Loucy (cell line): ENCODE measurements at regions not wholly inside any gene's neighbourhood (a gene's known extent, or its start where the extent isn't known, plus 50 kb on each side); places are given as distances from the start of the nearest gene placed in this dataset.

Source experiments
- H2AFZ ChIP-seq: fragments of 200-600 bp; sonication (generic); 2 replicates; pipeline ENCODE4 v1.6.0; 2016; ENCODE audit warnings: antibody characterized with exemption, mild to moderate bottlenecking, low read length, moderate library complexity
- H3F3A ChIP-seq: fragments of 200-600 bp; 2 replicates; pipeline ENCODE4 v1.6.0; 2016; ENCODE audit warnings: antibody characterized with exemption, low read depth, mild to moderate bottlenecking
- H3K27me3 ChIP-seq: fragments of 200-600 bp; sonication (generic); 2 replicates; pipeline ENCODE4 v1.6.1; 2014; ENCODE audit warnings: low read length, mild to moderate bottlenecking; ENCODE audit not compliant: insufficient read depth, poor library complexity, severe bottlenecking
- H3K36me3 ChIP-seq: fragments of 200-600 bp; sonication (generic); 2 replicates; pipeline ENCODE4 v1.6.1; 2016; ENCODE audit warnings: low read length; ENCODE audit not compliant: insufficient read depth
- H3K4me1 ChIP-seq: fragments of 200-600 bp; sonication (generic); 2 replicates; pipeline ENCODE4 v1.5.1; 2014; ENCODE audit warnings: low read length, mild to moderate bottlenecking; ENCODE audit not compliant: insufficient read depth, poor library complexity, severe bottlenecking
- H3K4me2 ChIP-seq: fragments of 200-600 bp; sonication (generic); 2 replicates; pipeline ENCODE4 v1.6.0; 2014; ENCODE audit warnings: antibody characterized with exemption, low read length, low read depth, mild to moderate bottlenecking; ENCODE audit not compliant: poor library complexity, severe bottlenecking
- H3K4me3 ChIP-seq: fragments of 200-600 bp; sonication (generic); 2 replicates; pipeline ENCODE4 v1.5.1; 2014; ENCODE audit warnings: low read length, mild to moderate bottlenecking, mixed read lengths; ENCODE audit not compliant: poor library complexity, severe bottlenecking
- H3K79me2 ChIP-seq: fragments of 200-600 bp; sonication (generic); 2 replicates; pipeline ENCODE4 v1.6.1; 2014; ENCODE audit warnings: low read length; ENCODE audit not compliant: insufficient read depth
- H3K9ac ChIP-seq: fragments of 200-600 bp; sonication (generic); 2 replicates; pipeline ENCODE4 v1.6.0; 2014; ENCODE audit warnings: mild to moderate bottlenecking, low read depth, low read length, moderate library complexity; ENCODE audit not compliant: poor library complexity, severe bottlenecking
- H3K9me2 ChIP-seq: fragments of 200-600 bp; sonication (generic); replicated peaks from 2 replicates; pipeline ENCODE4 v1.6.1; 2016; ENCODE audit warnings: low read depth, low read length, mixed read lengths
- H3K9me3 ChIP-seq: fragments of 200-600 bp; sonication (generic); 2 replicates; pipeline ENCODE4 v1.6.1; 2014; ENCODE audit warnings: mild to moderate bottlenecking, antibody characterized with exemption, low read length, low read depth; ENCODE audit not compliant: insufficient read depth
- H4K20me1 ChIP-seq: fragments of 200-600 bp; sonication (generic); 2 replicates; pipeline ENCODE4 v1.6.0; 2014; ENCODE audit warnings: antibody characterized with exemption, low read length, mild to moderate bottlenecking; ENCODE audit not compliant: insufficient read depth, poor library complexity, severe bottlenecking
- CTCF ChIP-seq: fragments of 200-600 bp; sonication (generic); conservative IDR thresholded peaks from 2 replicates; pipeline ENCODE4 v1.5.1; 2014; ENCODE audit warnings: mild to moderate bottlenecking, antibody characterized with exemption, low read length
- EZH2phosphoT487 ChIP-seq: fragments of 200-600 bp; IDR thresholded peaks from 2 replicates; pipeline ENCODE4 v1.6.1; 2018; ENCODE audit warnings: antibody characterized with exemption, mild to moderate bottlenecking, moderate library complexity, borderline replicate concordance

- H2AFZ ChIP-seq, result no peak overlapping the region
- no peak for TF ChIP-seq EZH2phosphoT487
- no peak for TF ChIP-seq CTCF
These were observed 392.8 kb upstream of the CNR1 start for GRCh38 chr6:88558981-88559380.

GRCh38 chr6:88556663-88557062 lies 390.5 kb upstream of the CNR1 start:
- Histone ChIP-seq H3K4me1 (no peaks in the 10 kb centered on the region), H3K9me2 (no peaks in the 10 kb centered on the region), H3K9me3 (no peaks in the 10 kb centered on the region), H4K20me1 (no peaks in the 10 kb centered on the region), H3K9ac (no peak overlapping the region), H2AFZ (no peak overlapping the region), H3K79me2 (no peaks in the 10 kb centered on the region), H3F3A (no peaks in the 10 kb centered on the region), H3K4me2 (no peak overlapping the region), H3K4me3 (no peak overlapping the region), H3K27me3 (no peaks in the 10 kb centered on the region), H3K36me3 (no peaks in the 10 kb centered on the region)
- TF ChIP-seq EZH2phosphoT487 (no peak), CTCF (no peak)

More at GRCh38 chr6:88558981-88559380, 392.8 kb upstream of the CNR1 start:
- Histone ChIP-seq H3F3A (no peaks in the 10 kb centered on the region), H3K4me3 (no peak overlapping the region), H3K36me3 (no peaks in the 10 kb centered on the region), H3K79me2 (no peaks in the 10 kb centered on the region), H3K9me3 (no peaks in the 10 kb centered on the region), H4K20me1 (no peaks in the 10 kb centered on the region), H3K9ac (no peak overlapping the region), H3K9me2 (no peaks in the 10 kb centered on the region), H3K4me2 (no peak overlapping the region), H3K27me3 (no peaks in the 10 kb centered on the region), H3K4me1 (no peaks in the 10 kb centered on the region)

GRCh38 chr6:88548891-88549505 lies 382.9 kb upstream of the CNR1 start:
- Histone ChIP-seq H3K27me3 (no peaks in the 10 kb centered on the region), H3K4me2 (no peak overlapping the region), H2AFZ (no peak overlapping the region), H3K4me1 (no peaks in the 10 kb centered on the region), H3K79me2 (no peaks in the 10 kb centered on the region), H3K36me3 (no peaks in the 10 kb centered on the region), H4K20me1 (no peaks in the 10 kb centered on the region), H3K9me2 (no peaks in the 10 kb centered on the region), H3K9ac (no peak overlapping the region), H3K4me3 (no peak overlapping the region), H3F3A (no peaks in the 10 kb centered on the region), H3K9me3 (no peaks in the 10 kb centered on the region)
- TF ChIP-seq EZH2phosphoT487, result no peak
- no peak for TF ChIP-seq CTCF
